HS-27A (cell line): ENCODE measurements at regions not wholly inside any gene's neighbourhood (a gene's known extent, or its start where the extent isn't known, plus 50 kb on each side); places are given as distances from the start of the nearest gene placed in this dataset.

ENCODE experiments used
- DNase-seq: peaks from one replicate; pipeline ENCODE4 v3.0.0-alpha.2; 2012; ENCODE audit warnings: low read depth, missing footprints

- DNase-seq: no peak
Observed at GRCh38 chr15:77557564-77557963, 75.1 kb downstream of the LINGO1 start.

GRCh38 chr15:77557144-77557543 lies 75.6 kb downstream of the LINGO1 start:
- DNase-seq: no peak

GRCh38 chr15:77556622-77557021 lies 76.1 kb downstream of the LINGO1 start:
- DNase-seq: no peak

- no peak for DNase-seq
Observed at GRCh38 chr15:77555232-77555631, 77.5 kb downstream of the LINGO1 start.

GRCh38 chr15:77554306-77555080 lies 78.2 kb downstream of the LINGO1 start:
- DNase-seq: no peak

- DNase-seq: no peak
Observed at GRCh38 chr15:77553695-77554094, 79.0 kb downstream of the LINGO1 start.

- no peak for DNase-seq
Observed at GRCh38 chr15:77553257-77553656, 79.5 kb downstream of the LINGO1 start.

GRCh38 chr15:77552066-77552465 lies 80.6 kb downstream of the LINGO1 start:
- DNase-seq: no peak

GRCh38 chr15:77550301-77551251 lies 82.1 kb downstream of the LINGO1 start:
- DNase-seq: no peak

GRCh38 chr15:77549576-77550288 lies 83.0 kb downstream of the LINGO1 start:
- DNase-seq: no peak

GRCh38 chr15:77548589-77549557 lies 83.8 kb downstream of the LINGO1 start:
- no peak for DNase-seq

GRCh38 chr15:77547801-77548588 lies 84.7 kb downstream of the LINGO1 start:
- DNase-seq: no peak

- DNase-seq: no peak
Observed at GRCh38 chr15:77546870-77547269, 85.8 kb downstream of the LINGO1 start.

GRCh38 chr15:77546050-77546501 lies 86.6 kb downstream of the LINGO1 start:
- DNase-seq: peak; percentile 45

- no peak for DNase-seq
Observed at GRCh38 chr15:77545058-77545457, 87.7 kb downstream of the LINGO1 start.

- DNase-seq: no peak
Observed at GRCh38 chr15:77544162-77544561, 88.5 kb downstream of the LINGO1 start.

GRCh38 chr15:77543159-77543882 lies 89.4 kb downstream of the LINGO1 start:
- DNase-seq: peak; percentile 74

- peak; percentile 19 for DNase-seq
Observed at GRCh38 chr15:77542491-77543001, 90.2 kb downstream of the LINGO1 start.
